ENCODE measurements at regions not wholly inside any gene's neighbourhood (a gene's known extent, or its start where the extent isn't known, plus 50 kb on each side); places are given as distances from the start of the nearest gene placed in this dataset.

- H3K79me2 ChIP-seq (ENCODE audit: insufficient read depth, low read length), result no peaks in the 10 kb centered on the region
- no peaks in the 10 kb centered on the region for H3K36me3 ChIP-seq (ENCODE audit: insufficient read depth, low read length)
- no peaks in the 10 kb centered on the region for H3F3A ChIP-seq (ENCODE audit: insufficient read depth, low read length)
- H3K4me3 ChIP-seq (ENCODE audit: low read depth, low read length, poor library complexity, severe bottlenecking), result no peak overlapping the region
- no peaks in the 10 kb centered on the region for H3K27me3 ChIP-seq (ENCODE audit: insufficient read depth, low read length)
- H3K9ac ChIP-seq (ENCODE audit: low read length), result no peak overlapping the region
- no peak overlapping the region for H3K4me2 ChIP-seq (ENCODE audit: low read length)
- H3K9me2 ChIP-seq (ENCODE audit: low read depth, low read length), result no peaks in the 10 kb centered on the region
- H2AFZ ChIP-seq (ENCODE audit: low read length), result no peak overlapping the region
- no peaks in the 10 kb centered on the region for H3K9me3 ChIP-seq (ENCODE audit: low read length)
- H3K4me1 ChIP-seq (ENCODE audit: insufficient read depth, low read length, severe bottlenecking), result no peaks in the 10 kb centered on the region
- TF ChIP-seq CTCF (IDR thresholded peaks at IDR 0.05; ENCODE audit: low read length) (no peak), EZH2 (IDR thresholded peaks at IDR 0.05; ENCODE audit: borderline replicate concordance, low read length) (no peak)
- H4K20me1 ChIP-seq (ENCODE audit: insufficient read depth, low read length), result no peaks in the 10 kb centered on the region
- no peak overlapping the region for H3K27ac ChIP-seq (ENCODE audit: low read depth, low read length, poor library complexity, severe bottlenecking)
Measured at GRCh38 chr7:116325517-116325916, 115.2 kb downstream of the TES start.

- Histone ChIP-seq H3F3A (ENCODE audit: insufficient read depth, low read length) (no peaks in the 10 kb centered on the region), H3K9me3 (ENCODE audit: low read length) (no peaks in the 10 kb centered on the region), H3K79me2 (ENCODE audit: insufficient read depth, low read length) (no peaks in the 10 kb centered on the region), H3K4me3 (ENCODE audit: low read depth, low read length, poor library complexity, severe bottlenecking) (no peak overlapping the region), H3K27me3 (ENCODE audit: insufficient read depth, low read length) (no peaks in the 10 kb centered on the region), H3K4me1 (ENCODE audit: insufficient read depth, low read length, severe bottlenecking) (no peaks in the 10 kb centered on the region), H3K27ac (ENCODE audit: low read depth, low read length, poor library complexity, severe bottlenecking) (no peak overlapping the region), H3K36me3 (ENCODE audit: insufficient read depth, low read length) (no peaks in the 10 kb centered on the region), H3K4me2 (ENCODE audit: low read length) (no peak overlapping the region), H3K9me2 (ENCODE audit: low read depth, low read length) (no peaks in the 10 kb centered on the region), H3K9ac (ENCODE audit: low read length) (no peak overlapping the region), H2AFZ (ENCODE audit: low read length) (no peak overlapping the region), H4K20me1 (ENCODE audit: insufficient read depth, low read length) (no peaks in the 10 kb centered on the region)
- TF ChIP-seq EZH2 (IDR thresholded peaks at IDR 0.05; ENCODE audit: borderline replicate concordance, low read length), result no peak
- TF ChIP-seq CTCF (IDR thresholded peaks at IDR 0.05; ENCODE audit: low read length), result no peak
Measured at GRCh38 chr7:116327135-116327534, 116.8 kb downstream of the TES start.

GRCh38 chr7:116327752-116328151 lies 117.4 kb downstream of the TES start:
- TF ChIP-seq EZH2 (IDR thresholded peaks at IDR 0.05; ENCODE audit: borderline replicate concordance, low read length) (no peak), CTCF (IDR thresholded peaks at IDR 0.05; ENCODE audit: low read length) (no peak)
- Histone ChIP-seq H3K4me3 (ENCODE audit: low read depth, low read length, poor library complexity, severe bottlenecking) (no peak overlapping the region), H3K36me3 (ENCODE audit: insufficient read depth, low read length) (no peaks in the 10 kb centered on the region), H3K79me2 (ENCODE audit: insufficient read depth, low read length) (no peaks in the 10 kb centered on the region), H3K4me1 (ENCODE audit: insufficient read depth, low read length, severe bottlenecking) (no peaks in the 10 kb centered on the region), H3K27ac (ENCODE audit: low read depth, low read length, poor library complexity, severe bottlenecking) (no peak overlapping the region), H3K9me2 (ENCODE audit: low read depth, low read length) (no peaks in the 10 kb centered on the region), H3K9ac (ENCODE audit: low read length) (no peak overlapping the region), H4K20me1 (ENCODE audit: insufficient read depth, low read length) (no peaks in the 10 kb centered on the region), H2AFZ (ENCODE audit: low read length) (no peak overlapping the region), H3F3A (ENCODE audit: insufficient read depth, low read length) (no peaks in the 10 kb centered on the region), H3K4me2 (ENCODE audit: low read length) (no peak overlapping the region), H3K9me3 (ENCODE audit: low read length) (no peaks in the 10 kb centered on the region), H3K27me3 (ENCODE audit: insufficient read depth, low read length) (no peaks in the 10 kb centered on the region)
